Ovary (tissue), 7 donors: ENCODE measurements at regions not wholly inside any gene's neighbourhood (a gene's known extent, or its start where the extent isn't known, plus 50 kb on each side); places are given as distances from the start of the nearest gene placed in this dataset.

Experiments
- DNase-seq, 5 donors: peaks; one replicate each; pipeline ENCODE4 v3.0.0-alpha.2; 2019 to 2020
- H3K27ac ChIP-seq, 2 donors: fragments of 200-600 bp; one replicate each; pipeline versions ENCODE4 v1.5.1 to v1.8.0; 2019 to 2022
- H3K27me3 ChIP-seq: fragments of 200-600 bp; one replicate; pipeline ENCODE4 v1.8.0; 2022
- H3K36me3 ChIP-seq: fragments of 200-600 bp; sonication (generic); one replicate; pipeline ENCODE4 v1.5.1; 2019
- H3K4me1 ChIP-seq: one replicate; pipeline ENCODE4 v1.8.1; 2013; ENCODE audit warnings: mild to moderate bottlenecking, moderate library complexity; ENCODE audit not compliant: insufficient read depth
- H3K4me3 ChIP-seq: fragments of 200-600 bp; sonication (generic); one replicate; pipeline ENCODE4 v1.5.1; 2017
- H3K9me3 ChIP-seq, 2 donors: fragments of 200-600 bp in 1 of 2; sonication (generic) in 1 of 2; one replicate each; pipeline versions ENCODE4 v1.5.1 to v1.8.1; 2013 to 2019; ENCODE audit warnings: mild to moderate bottlenecking in 1 of 2, moderate library complexity in 1 of 2
- CTCF ChIP-seq, 3 donors: fragments of 450-650 bp in 2 of 3; fragments of 200-600 bp in 1 of 3; IDR thresholded peaks; one replicate each; pipeline versions ENCODE4 v1.5.1 to v1.8.0; 2016 to 2022; ENCODE audit warnings: antibody characterized with exemption in 3 of 3, mild to moderate bottlenecking in 1 of 3
- EP300 ChIP-seq: sonication (generic); formaldehyde crosslinking; IDR thresholded peaks from one replicate; pipeline ENCODE4 v1.6.1; 2017; ENCODE audit warnings: antibody characterized with exemption
- POLR2A ChIP-seq: fragments of 450-650 bp; IDR thresholded peaks from one replicate; pipeline ENCODE4 v1.6.1; 2017; ENCODE audit warnings: antibody characterized with exemption, mild to moderate bottlenecking, moderate library complexity
- WGBS, 3 donors: extraction: QIAGEN DNeasy Blood & Tissue Kit in 1 of 3; methylation state at CpG; one replicate each; pipeline versions ENCODE4 v1.1.5 to v1.1.7; 2013 to 2017; 5-methylcytosine and 5-hydroxymethylcytosine counted together
- intact Hi-C, 4 donors: fragments of 100-400 bp; cut with DNase I; formaldehyde crosslinking; loops; one replicate each; pipeline versions ENCODE4 v1.11.0 to v1.15.1; 2022 to 2023
- donor health status: DM: no; HTN: no; CAD: no; lungs with moderate emphysema.
- donor health status: DM: no; HTN: no; CAD: no.
- donor health status: Bipolar disorder and iron deficiency.
- donor health status: DM: no; HTN: no; CAD: no.
- donor health status: DM: yes; HTN: yes; CAD: no.

GRCh38 chr15:63442080-63442479, 60.4 kb upstream of the CA12 start:
- H3K4me3 ChIP-seq: no peak overlapping the region
- no peak overlapping the region for H3K27ac ChIP-seq
- no peaks in the 10 kb centered on the region for H3K27me3 ChIP-seq
- DNase-seq: no peak
- H3K4me1 ChIP-seq: peaks cover 1% of the 10 kb centered on the region
- intact Hi-C loops: no loop called here
- 90 to 94% (median 92%) methylated on average over 6 of the region's 6 CpGs for WGBS, 3 donors
- no peaks in the 10 kb centered on the region for H3K9me3 ChIP-seq
- H3K36me3 ChIP-seq: no peaks in the 10 kb centered on the region
- no peak for TF ChIP-seq POLR2A
- TF ChIP-seq EP300: no peak
- TF ChIP-seq CTCF (IDR thresholded peaks at IDR 0.05): no peak

GRCh38 chr15:63444611-63445010, 59.8 kb upstream of the USP3 start:
- DNase-seq: no peak
- Histone ChIP-seq H3K4me1 (peaks cover under 1% of the 10 kb centered on the region), H3K9me3 (no peaks in the 10 kb centered on the region), H3K27me3 (no peaks in the 10 kb centered on the region), H3K36me3 (no peaks in the 10 kb centered on the region), H3K27ac (no peak overlapping the region), H3K4me3 (no peak overlapping the region)
- intact Hi-C loops: no loop called here
- TF ChIP-seq EP300 (no peak), POLR2A (no peak), CTCF (IDR thresholded peaks at IDR 0.05) (no peak)

GRCh38 chr15:63446255-63446654, 58.1 kb upstream of the USP3 start:
- WGBS, 3 donors: 80 to 96% (median 82%) methylated on average over 6 to 7 of the region's 7 CpGs
- Histone ChIP-seq H3K4me3 (no peak overlapping the region), H3K27me3 (no peaks in the 10 kb centered on the region), H3K27ac (no peak overlapping the region), H3K4me1 (peaks cover 3% of the 10 kb centered on the region), H3K9me3 (no peaks in the 10 kb centered on the region), H3K36me3 (no peaks in the 10 kb centered on the region)
- intact Hi-C loops: no loop called here
- no peak for DNase-seq
- no peak for TF ChIP-seq CTCF (IDR thresholded peaks at IDR 0.05)
- no peak for TF ChIP-seq EP300
- no peak for TF ChIP-seq POLR2A

- no peak overlapping the region for H3K27ac ChIP-seq
- H3K36me3 ChIP-seq: no peaks in the 10 kb centered on the region
- H3K4me3 ChIP-seq: no peak overlapping the region
- DNase-seq: no peak
- intact Hi-C loops: no loop called here
- H3K9me3 ChIP-seq: no peaks in the 10 kb centered on the region
- TF ChIP-seq CTCF (IDR thresholded peaks at IDR 0.05) (no peak), POLR2A (no peak), EP300 (no peak)
- H3K27me3 ChIP-seq: no peaks in the 10 kb centered on the region
- WGBS, 3 donors: 88 to 93% (median 91%) methylated on average over 4 of the region's 4 CpGs
- H3K4me1 ChIP-seq: peaks cover 3% of the 10 kb centered on the region
Measured at GRCh38 chr15:63447017-63447676, 57.2 kb upstream of the USP3 start.
